ENCODE measurements at regions not wholly inside any gene's neighbourhood (a gene's known extent, or its start where the extent isn't known, plus 50 kb on each side); places are given as distances from the start of the nearest gene placed in this dataset.

GRCh38 chr9:88872192-88872946 is 118.9 kb upstream of the S1PR3 start:
- no peak overlapping the region for H3K18ac ChIP-seq (ENCODE audit: insufficient read length, low read depth, low read length)
- no peak overlapping the region for H2BK12ac ChIP-seq (ENCODE audit: insufficient read length, low read depth, low read length)
- H4K8ac ChIP-seq (replicated peaks; ENCODE audit: insufficient read length, low read depth, low read length), result no peak overlapping the region
- peaks cover 0 to 12% (median 3%) of the 10 kb centered on the region in 3 experiments; a peak in 4 of 7 replicates for H3K36me3 Mint-ChIP-seq (ENCODE audit: insufficient read depth in 1 of 3, low read depth in 3 of 3)
- H3K79me2 ChIP-seq (ENCODE audit: insufficient read depth, low read length), result no peaks in the 10 kb centered on the region
- H3K27ac Mint-ChIP-seq, result no peak overlapping the region
- H3K9ac ChIP-seq (ENCODE audit: extremely low read depth, insufficient read length, low read length), result no peak overlapping the region
- no peaks in the 10 kb centered on the region for H4K20me1 ChIP-seq (ENCODE audit: control insufficient read depth, insufficient read depth, insufficient read length)
- no peak overlapping the region for H3K4me2 ChIP-seq (ENCODE audit: insufficient read depth, insufficient read length, low read length)
- no peak overlapping the region for H3K4me3 Mint-ChIP-seq
- H3K9me3 ChIP-seq (ENCODE audit: control insufficient read depth, low read depth, low read length), result no peaks in the 10 kb centered on the region
- DNase-seq, result no peak
- no peaks in the 10 kb centered on the region for H3K4me1 ChIP-seq (ENCODE audit: insufficient read depth, low read length)
- no peak overlapping the region for H3K27ac ChIP-seq (ENCODE audit: insufficient read length, low read depth, low read length)
- no peak overlapping the region for H2BK5ac ChIP-seq (ENCODE audit: insufficient read length, low read length)
- H3T11ph ChIP-seq (ENCODE audit: low read length), result no peak overlapping the region
- no peaks in the 10 kb centered on the region for H3K23me2 ChIP-seq (ENCODE audit: insufficient read length, low read depth, low read length, poor library complexity, severe bottlenecking)
- H3K14ac ChIP-seq (ENCODE audit: insufficient read depth, low read length), result no peak overlapping the region
- H2AFZ ChIP-seq (ENCODE audit: low read length), result no peak overlapping the region
- peaks cover 2% of the 10 kb centered on the region for H3K27me3 Mint-ChIP-seq (ENCODE audit: low read depth)
- H3K4me1 Mint-ChIP-seq, result no peaks in the 10 kb centered on the region
- H4K91ac ChIP-seq (ENCODE audit: insufficient read length, low read depth, low read length), result no peak overlapping the region
- H2BK15ac ChIP-seq (ENCODE audit: low read depth, low read length), result no peak overlapping the region
- WGBS (ENCODE audit: extremely low coverage, insufficient read length, low lambda C conversion rate), result no CpG with 5 or more reads among the region's 3 CpGs
- no peak overlapping the region for H3K4ac ChIP-seq (ENCODE audit: low read depth, low read length)
- H3K79me1 ChIP-seq (ENCODE audit: insufficient read depth, low read depth, low read length, poor library complexity, severe bottlenecking), result no peaks in the 10 kb centered on the region
- no peak overlapping the region for H2BK20ac ChIP-seq (ENCODE audit: low read depth, low read length, poor library complexity, severe bottlenecking)
- no peaks in the 10 kb centered on the region for H3K27me3 ChIP-seq (ENCODE audit: insufficient read depth, low read length)
- H3K23ac ChIP-seq (ENCODE audit: insufficient read length, low read depth, low read length), result no peak overlapping the region
- no peak overlapping the region for H2AK5ac ChIP-seq (ENCODE audit: insufficient read length, low read length)
- H3K9me3 Mint-ChIP-seq, result peaks cover 13 to 14% of the 10 kb centered on the region in 2 experiments
- H2BK120ac ChIP-seq (ENCODE audit: low read depth, low read length, poor library complexity, severe bottlenecking), result no peak overlapping the region
- H3K56ac ChIP-seq (ENCODE audit: insufficient read length, low read depth, low read length), result no peak overlapping the region
- H4K5ac ChIP-seq (ENCODE audit: insufficient read length, low read depth, low read length), result no peak overlapping the region
- no peak for TF ChIP-seq CTCF (conservative IDR thresholded peaks at IDR 0.05)

Measured in H9 (cell line).